NCI-H2227 (cell line): ENCODE measurements at regions not wholly inside any gene's neighbourhood (a gene's known extent, or its start where the extent isn't known, plus 50 kb on each side); places are given as distances from the start of the nearest gene placed in this dataset.

Source experiments
- DNase-seq: peaks from one replicate; lab custom pipeline; 2025; ENCODE audit not compliant: unreplicated experiment; lab: John Stamatoyannopoulos, UW

DNA sequence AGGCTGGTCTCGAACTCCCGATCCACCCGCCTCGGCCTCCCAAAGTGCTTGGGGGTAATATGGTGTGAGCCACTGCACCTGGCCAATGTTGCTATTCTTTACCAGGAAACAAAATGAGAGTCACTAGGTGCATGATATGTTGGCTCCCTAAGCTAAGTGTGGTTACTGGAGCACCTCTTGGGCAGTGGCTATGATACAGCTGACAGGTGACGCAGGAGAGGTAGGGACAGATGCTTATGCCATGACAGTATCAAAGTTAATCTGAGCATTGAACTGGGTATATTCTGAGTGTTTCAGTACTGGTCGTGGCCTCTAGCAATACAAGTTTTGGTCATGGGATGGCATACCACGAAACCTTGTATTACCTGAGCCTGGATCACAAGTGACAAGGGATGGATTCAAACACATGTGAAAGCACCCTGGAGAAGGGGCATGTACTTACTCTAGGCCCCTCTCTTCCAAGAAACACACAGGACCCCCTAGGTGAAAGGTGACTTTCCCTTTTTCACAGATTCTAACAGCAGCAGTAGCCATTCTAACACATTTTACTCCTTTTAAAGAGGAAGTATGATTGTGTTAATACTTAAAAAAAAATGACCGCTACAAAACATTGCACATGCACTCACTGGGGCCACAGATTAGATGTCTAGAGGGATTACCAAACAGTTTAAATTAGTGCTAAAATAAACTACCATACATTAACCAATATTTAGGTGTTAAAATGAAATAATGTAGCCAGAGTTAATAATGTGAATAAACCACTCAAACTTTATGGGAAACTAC lies 467.3 kb downstream of the SHQ1 start:
- DNase-seq, result no peak

DNA sequence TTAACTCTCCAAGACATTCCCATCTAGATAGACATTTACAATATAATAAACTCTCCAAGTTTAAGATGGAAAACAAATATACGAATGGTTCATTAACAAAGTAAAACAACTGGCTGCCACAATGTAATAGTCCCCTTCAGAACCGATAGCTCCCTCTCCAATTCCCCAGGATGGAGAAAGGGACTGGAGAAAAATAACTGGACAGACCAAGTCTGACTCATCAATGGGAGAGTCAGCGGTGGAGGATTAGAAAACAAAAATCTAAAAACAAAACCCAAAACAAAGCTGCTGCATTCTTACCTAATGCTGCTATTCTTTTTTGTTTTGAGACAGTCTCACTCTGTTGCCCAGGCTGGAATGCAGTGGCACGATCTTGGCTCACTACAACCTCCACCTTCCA lies 468.1 kb downstream of the SHQ1 start:
- no peak for DNase-seq

GRCh38 chr3:72379500-72380187 lies 468.6 kb downstream of the SHQ1 start:
- no peak for DNase-seq

- DNase-seq, result no peak
Measured at GRCh38 chr3:72378287-72378686, 470.0 kb downstream of the SHQ1 start.

GRCh38 chr3:72376956-72377710 lies 471.1 kb downstream of the SHQ1 start:
- DNase-seq, result no peak

GRCh38 chr3:72375237-72376076 lies 472.8 kb downstream of the SHQ1 start:
- no peak for DNase-seq

- no peak for DNase-seq
Measured at GRCh38 chr3:72373139-72373538, 475.1 kb downstream of the SHQ1 start.

DNA sequence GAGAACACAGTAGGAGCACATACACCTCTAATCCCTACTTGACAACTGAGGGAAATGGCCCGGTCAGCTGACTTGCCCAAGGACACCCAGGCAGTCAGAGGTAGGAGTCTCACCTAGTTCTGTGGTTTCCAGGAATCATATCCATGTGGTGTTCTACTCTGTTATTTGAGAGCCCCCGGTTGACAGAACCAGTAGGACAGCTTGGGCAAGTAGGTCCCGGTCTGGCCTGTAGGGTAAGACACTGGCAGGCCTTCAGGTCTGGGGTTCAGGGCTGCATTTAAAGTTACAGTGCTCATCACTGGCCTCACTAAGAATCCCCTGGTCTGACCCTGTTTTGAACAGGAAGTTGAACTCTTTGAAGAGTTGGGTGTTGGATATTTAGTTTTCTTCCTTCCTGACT lies 476.1 kb downstream of the SHQ1 start:
- no peak for DNase-seq

- no peak for DNase-seq
Measured at GRCh38 chr3:72371431-72371830, 476.8 kb downstream of the SHQ1 start.

GRCh38 chr3:72370947-72371346 lies 477.3 kb downstream of the SHQ1 start:
- no peak for DNase-seq

DNA sequence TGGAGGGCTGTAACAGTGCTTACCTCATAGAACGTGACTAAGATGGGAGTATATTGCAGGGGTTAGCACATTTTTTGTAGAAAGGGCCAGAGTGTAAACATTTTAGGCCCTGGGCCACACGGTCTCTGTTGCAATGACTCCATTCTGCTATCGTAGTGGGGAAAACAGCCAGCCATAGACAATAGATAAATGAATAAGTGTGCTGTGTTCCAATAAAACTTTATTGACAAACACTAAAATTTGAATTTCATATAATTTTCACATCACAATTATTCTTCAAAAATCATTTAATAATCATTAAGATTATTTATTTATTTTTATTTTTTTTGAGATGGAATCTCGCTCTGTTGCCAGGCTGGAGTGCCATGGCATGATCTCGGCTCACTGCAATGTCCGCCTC lies 478.6 kb downstream of the SHQ1 start:
- DNase-seq, result no peak

DNA sequence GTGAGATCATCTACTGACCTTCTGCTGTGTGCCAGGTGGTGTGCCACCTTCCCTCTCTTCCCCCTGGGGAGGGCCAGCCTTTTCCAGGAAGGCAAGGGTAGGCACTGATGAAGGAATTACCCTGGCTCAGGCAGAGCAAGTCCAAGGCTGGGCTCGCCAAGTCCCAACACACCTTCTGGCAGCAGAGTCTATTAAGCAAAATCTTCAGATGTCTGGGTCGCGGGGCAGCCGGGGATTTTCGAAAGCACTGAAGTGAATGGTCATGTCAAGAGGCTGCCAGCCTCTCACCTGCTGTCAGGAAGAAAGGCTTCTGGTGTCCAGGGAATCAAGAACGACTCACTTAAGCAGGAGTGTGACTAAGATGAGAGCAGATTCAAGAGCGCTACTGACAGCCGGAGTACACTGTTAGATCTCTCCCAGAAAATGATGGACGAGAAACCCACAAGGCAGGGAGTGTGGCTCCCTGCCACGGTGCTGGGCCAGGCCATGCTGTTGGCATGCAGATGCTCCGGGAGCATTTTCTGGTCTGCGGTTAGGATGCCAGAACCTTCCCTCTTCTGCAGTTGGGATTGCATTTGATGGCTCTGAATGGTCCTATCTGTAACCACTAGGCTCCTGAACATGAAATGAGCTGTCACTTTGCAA lies 479.8 kb downstream of the SHQ1 start:
- DNase-seq, result no peak

DNA sequence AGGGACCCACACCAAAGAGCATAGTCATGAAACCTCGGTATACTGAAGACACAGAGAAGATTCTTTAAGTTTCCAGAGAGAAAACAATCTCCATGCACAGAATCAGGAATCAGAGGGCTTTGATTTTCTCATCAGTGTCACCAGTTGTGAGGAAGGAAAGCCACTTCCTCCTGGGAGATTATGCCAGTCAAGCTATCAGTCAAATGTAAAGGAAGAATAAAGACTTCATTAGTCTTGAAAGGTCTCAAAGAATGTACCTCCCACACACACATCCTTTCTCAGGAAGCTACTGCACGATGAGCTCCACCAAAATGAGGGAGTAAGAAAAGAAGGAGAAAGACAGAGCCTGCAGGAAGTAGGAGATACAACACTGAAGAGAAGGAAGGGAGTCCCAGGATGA lies 486.3 kb downstream of the SHQ1 start:
- no peak for DNase-seq

DNA sequence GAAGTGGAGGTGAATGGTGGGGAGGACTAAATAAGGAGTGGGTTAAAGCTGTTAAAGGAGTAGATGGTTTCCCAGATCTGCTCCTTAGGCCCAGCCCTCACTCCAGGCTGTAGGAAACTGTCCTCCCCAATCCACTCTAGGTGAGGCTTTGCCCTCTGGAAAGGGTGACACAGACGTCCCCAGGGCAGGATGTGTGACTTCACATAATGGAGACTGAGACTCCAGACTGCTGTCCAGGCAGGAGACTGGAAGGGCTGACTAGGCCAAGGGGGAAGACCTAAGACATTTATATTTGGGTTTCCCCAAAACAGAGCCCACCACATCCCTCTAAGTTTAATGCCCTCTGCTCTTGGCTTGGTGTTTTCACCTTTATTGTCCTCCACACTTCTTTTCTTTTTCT lies 488.5 kb downstream of the SHQ1 start:
- DNase-seq, result no peak

DNA sequence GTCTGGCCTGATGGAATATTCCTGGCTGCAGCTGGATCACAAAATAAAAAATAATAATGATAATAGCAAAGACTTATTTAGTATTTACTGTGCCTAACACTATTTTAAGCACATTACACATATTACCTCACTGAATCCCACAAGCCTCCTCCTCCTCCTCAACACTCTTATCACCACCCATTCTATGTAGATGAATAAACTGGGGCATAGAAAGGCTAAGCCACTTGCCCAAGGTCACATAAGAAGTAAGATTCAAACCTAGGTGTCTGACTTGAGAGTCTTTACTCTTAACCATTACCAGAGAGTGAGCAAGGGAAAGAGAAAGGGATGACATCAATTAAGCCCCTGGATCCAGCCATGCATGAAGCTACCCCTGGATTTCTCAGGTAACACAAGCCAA lies 493.1 kb downstream of the SHQ1 start:
- DNase-seq, result no peak

GRCh38 chr3:72354486-72354885 lies 493.8 kb downstream of the SHQ1 start:
- no peak for DNase-seq

- no peak for DNase-seq
Measured at GRCh38 chr3:72353236-72354128, 494.8 kb downstream of the SHQ1 start.

GRCh38 chr3:72352176-72352575 lies 496.1 kb downstream of the SHQ1 start:
- no peak for DNase-seq

DNA sequence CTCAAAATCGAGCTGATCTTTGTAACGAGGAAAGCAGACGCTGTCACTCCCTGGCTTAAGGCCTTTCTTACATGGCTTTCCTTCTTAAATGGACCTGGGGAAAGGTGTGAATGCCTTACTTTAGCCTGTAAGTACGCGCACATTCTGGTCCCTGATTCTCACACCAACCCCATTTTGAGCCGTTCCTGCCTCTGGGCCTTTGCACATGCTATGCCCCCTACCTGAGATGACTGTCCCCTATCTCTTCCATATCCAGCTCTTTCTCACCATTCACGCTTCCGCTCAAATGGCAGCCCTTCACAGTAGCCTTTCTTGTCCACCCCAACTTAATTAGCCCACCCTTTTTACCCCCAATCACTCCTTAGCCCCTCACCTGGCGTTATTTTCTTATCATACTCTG lies 496.7 kb downstream of the SHQ1 start:
- DNase-seq, result no peak
